ENCODE measurements at regions not wholly inside any gene's neighbourhood (a gene's known extent, or its start where the extent isn't known, plus 50 kb on each side); places are given as distances from the start of the nearest gene placed in this dataset.
"Not testable (repeated sequence)": the region's sequence is repeated elsewhere in the genome, so short reads cannot be mapped to it uniquely, and the experiment has no call there.

DNA sequence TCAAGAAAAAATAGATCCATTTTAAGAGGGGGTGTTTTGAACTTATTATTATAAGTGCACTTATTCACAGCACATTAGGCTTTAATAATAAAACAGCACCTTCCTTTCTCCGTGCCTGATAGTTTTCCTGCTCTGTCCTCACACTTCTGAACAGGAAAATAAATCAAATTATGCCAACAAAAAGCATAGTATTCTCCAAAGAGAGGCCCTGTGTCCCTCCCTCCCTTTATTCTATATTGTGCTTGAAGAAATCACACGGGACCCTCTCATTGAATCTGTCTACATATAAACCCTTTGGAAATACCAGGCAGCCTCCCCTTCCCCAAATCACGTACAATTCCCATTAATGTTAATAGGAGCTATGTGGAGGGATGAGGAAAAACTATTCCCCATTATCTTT, 462.9 kb upstream of the NRSN1 start:
- H2AFZ ChIP-seq: no peak overlapping the region
- H3K4me2 ChIP-seq: no peak overlapping the region
- DNase-seq (ENCODE audit: low spot score): no peak
- H3K27me3 ChIP-seq: no peaks in the 10 kb centered on the region
- peaks cover 5% of the 10 kb centered on the region for H3K4me1 ChIP-seq (ENCODE audit: insufficient read depth)
- H3K4me3 ChIP-seq: no peak overlapping the region
- no peaks in the 10 kb centered on the region for H3K9me2 ChIP-seq (replicated peaks; ENCODE audit: insufficient read depth)
- no peaks in the 10 kb centered on the region for H3K36me3 ChIP-seq (replicated peaks; ENCODE audit: insufficient read depth, low read depth)
- 90% methylated on average over 3 of the region's 3 CpGs for WGBS (ENCODE audit: low lambda C conversion rate, missing lambda C conversion rate)
- H3K27ac ChIP-seq: no peak overlapping the region
- no peaks in the 10 kb centered on the region for H3K9me3 ChIP-seq (ENCODE audit: low read depth)
- no peaks in the 10 kb centered on the region for H4K20me1 ChIP-seq (ENCODE audit: insufficient read depth, poor library complexity, severe bottlenecking)
- TF ChIP-seq EZH2phosphoT487 (IDR thresholded peaks at IDR 0.05; ENCODE audit: low read depth, severe bottlenecking, unreplicated experiment): no peak
- TF ChIP-seq, protein P1, sequence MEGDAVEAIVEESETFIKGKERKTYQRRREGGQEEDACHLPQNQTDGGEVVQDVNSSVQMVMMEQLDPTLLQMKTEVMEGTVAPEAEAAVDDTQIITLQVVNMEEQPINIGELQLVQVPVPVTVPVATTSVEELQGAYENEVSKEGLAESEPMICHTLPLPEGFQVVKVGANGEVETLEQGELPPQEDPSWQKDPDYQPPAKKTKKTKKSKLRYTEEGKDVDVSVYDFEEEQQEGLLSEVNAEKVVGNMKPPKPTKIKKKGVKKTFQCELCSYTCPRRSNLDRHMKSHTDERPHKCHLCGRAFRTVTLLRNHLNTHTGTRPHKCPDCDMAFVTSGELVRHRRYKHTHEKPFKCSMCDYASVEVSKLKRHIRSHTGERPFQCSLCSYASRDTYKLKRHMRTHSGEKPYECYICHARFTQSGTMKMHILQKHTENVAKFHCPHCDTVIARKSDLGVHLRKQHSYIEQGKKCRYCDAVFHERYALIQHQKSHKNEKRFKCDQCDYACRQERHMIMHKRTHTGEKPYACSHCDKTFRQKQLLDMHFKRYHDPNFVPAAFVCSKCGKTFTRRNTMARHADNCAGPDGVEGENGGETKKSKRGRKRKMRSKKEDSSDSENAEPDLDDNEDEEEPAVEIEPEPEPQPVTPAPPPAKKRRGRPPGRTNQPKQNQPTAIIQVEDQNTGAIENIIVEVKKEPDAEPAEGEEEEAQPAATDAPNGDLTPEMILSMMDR (IDR thresholded peaks at IDR 0.05; ENCODE audit: poor library complexity): no peak
- TF ChIP-seq EZH2 (IDR thresholded peaks at IDR 0.05; ENCODE audit: borderline replicate concordance): no peak
- H3K79me2 ChIP-seq: no peaks in the 10 kb centered on the region

DNA sequence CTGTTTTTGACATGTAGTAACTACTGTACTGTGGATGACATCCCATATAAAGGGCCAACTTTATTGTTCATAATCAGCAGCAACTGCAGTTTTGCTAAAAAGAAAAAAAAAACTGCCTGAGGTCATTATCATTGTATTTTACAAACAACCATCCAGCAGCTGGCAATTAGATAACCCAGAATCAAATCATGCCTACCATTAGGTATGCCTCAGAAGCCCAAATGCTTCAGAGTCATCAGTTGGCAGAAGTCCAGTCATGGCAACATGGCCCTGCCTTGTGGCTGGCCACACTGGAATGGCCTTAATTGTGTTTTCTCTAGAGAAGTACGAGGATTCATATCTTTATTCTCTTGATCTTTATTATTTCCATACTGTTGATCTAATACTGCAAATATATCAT, 462.4 kb upstream of the NRSN1 start:
- 79% methylated on average over 1 of the region's 1 CpG for WGBS (ENCODE audit: low lambda C conversion rate, missing lambda C conversion rate)

DNA sequence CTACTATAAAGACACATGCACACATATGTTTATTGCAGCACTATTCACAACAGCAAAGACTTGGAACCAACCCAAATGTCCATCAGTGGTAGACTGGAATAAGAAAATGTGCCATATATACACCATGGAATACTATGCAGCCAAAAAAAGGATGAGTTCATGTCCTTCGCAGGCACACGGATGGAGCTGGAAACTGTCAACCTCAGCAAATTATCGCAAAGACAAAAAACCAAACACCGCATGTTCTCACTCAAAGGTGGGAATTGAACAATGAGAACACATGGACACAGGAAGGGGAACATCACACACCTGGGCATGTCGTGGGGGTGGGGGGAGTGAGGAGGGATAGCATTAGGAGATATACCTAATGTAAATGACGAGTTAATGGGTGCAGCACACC, 460.1 kb upstream of the NRSN1 start:
- H3K4me2 ChIP-seq: not testable (repeated sequence)
- 86% methylated on average over 6 of the region's 6 CpGs for WGBS (ENCODE audit: low lambda C conversion rate, missing lambda C conversion rate)

More for the DNA sequence above, 462.4 kb upstream of the NRSN1 start:
- Histone ChIP-seq H3K9me3 (ENCODE audit: low read depth) (no peaks in the 10 kb centered on the region), H3K4me1 (ENCODE audit: insufficient read depth) (peaks cover 4% of the 10 kb centered on the region), H3K9me2 (replicated peaks; ENCODE audit: insufficient read depth) (no peaks in the 10 kb centered on the region), H3K4me2 (no peak overlapping the region), H3K79me2 (no peaks in the 10 kb centered on the region), H3K27ac (no peak overlapping the region), H4K20me1 (ENCODE audit: insufficient read depth, poor library complexity, severe bottlenecking) (no peaks in the 10 kb centered on the region), H2AFZ (no peak overlapping the region), H3K36me3 (replicated peaks; ENCODE audit: insufficient read depth, low read depth) (no peaks in the 10 kb centered on the region), H3K27me3 (no peaks in the 10 kb centered on the region), H3K4me3 (no peak overlapping the region)
- no peak for TF ChIP-seq EZH2phosphoT487 (IDR thresholded peaks at IDR 0.05; ENCODE audit: low read depth, severe bottlenecking, unreplicated experiment)
- TF ChIP-seq, protein P1 (IDR thresholded peaks at IDR 0.05; ENCODE audit: poor library complexity): no peak
- no peak for TF ChIP-seq EZH2 (IDR thresholded peaks at IDR 0.05; ENCODE audit: borderline replicate concordance)
- no peak for DNase-seq (ENCODE audit: low spot score)

DNA sequence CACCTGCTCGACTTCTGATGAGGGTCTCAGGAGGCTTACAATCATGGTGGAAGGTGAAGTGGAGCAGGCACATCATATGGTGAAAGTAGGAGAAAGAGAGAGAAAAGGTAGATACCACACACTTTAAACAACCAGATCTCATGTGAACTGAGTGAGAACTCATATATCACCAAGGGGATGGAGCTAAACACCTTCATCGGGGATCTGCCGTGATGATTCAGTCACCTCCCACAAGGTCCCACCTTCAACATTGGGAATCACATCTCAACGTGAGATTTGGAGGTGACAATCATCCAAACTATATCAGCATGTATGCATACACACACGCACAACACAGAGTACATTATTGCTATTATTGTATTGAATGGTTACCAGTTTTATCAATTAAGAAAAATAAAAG, 453.3 kb upstream of the NRSN1 start:
- Histone ChIP-seq H3K4me2 (no peak overlapping the region), H2AFZ (no peak overlapping the region), H4K20me1 (ENCODE audit: insufficient read depth, poor library complexity, severe bottlenecking) (no peaks in the 10 kb centered on the region), H3K79me2 (no peaks in the 10 kb centered on the region), H3K36me3 (replicated peaks; ENCODE audit: insufficient read depth, low read depth) (no peaks in the 10 kb centered on the region), H3K27ac (no peak overlapping the region), H3K4me3 (no peak overlapping the region), H3K27me3 (no peaks in the 10 kb centered on the region), H3K9me2 (replicated peaks; ENCODE audit: insufficient read depth) (no peaks in the 10 kb centered on the region), H3K9me3 (ENCODE audit: low read depth) (no peaks in the 10 kb centered on the region), H3K4me1 (ENCODE audit: insufficient read depth) (no peaks in the 10 kb centered on the region)
- 86% methylated on average over 5 of the region's 5 CpGs for WGBS (ENCODE audit: low lambda C conversion rate, missing lambda C conversion rate)
- no peak for DNase-seq (ENCODE audit: low spot score)
- TF ChIP-seq EZH2 (IDR thresholded peaks at IDR 0.05; ENCODE audit: borderline replicate concordance) (no peak), EZH2phosphoT487 (IDR thresholded peaks at IDR 0.05; ENCODE audit: low read depth, severe bottlenecking, unreplicated experiment) (no peak)
- TF ChIP-seq, protein P1 (IDR thresholded peaks at IDR 0.05; ENCODE audit: poor library complexity): no peak

More for the DNA sequence above, 460.1 kb upstream of the NRSN1 start:
- not testable (repeated sequence) for H3K27ac ChIP-seq; H3K36me3 ChIP-seq (replicated peaks; ENCODE audit: insufficient read depth, low read depth); H4K20me1 ChIP-seq (ENCODE audit: insufficient read depth, poor library complexity, severe bottlenecking); H3K27me3 ChIP-seq; DNase-seq (ENCODE audit: low spot score); H3K9me3 ChIP-seq (ENCODE audit: low read depth); H3K9me2 ChIP-seq (replicated peaks; ENCODE audit: insufficient read depth); H3K4me3 ChIP-seq; H3K79me2 ChIP-seq; H2AFZ ChIP-seq; H3K4me1 ChIP-seq (ENCODE audit: insufficient read depth)
